GM12865 (cell line): ENCODE measurements at regions not wholly inside any gene's neighbourhood (a gene's known extent, or its start where the extent isn't known, plus 50 kb on each side); places are given as distances from the start of the nearest gene placed in this dataset.

ENCODE experiments used
- DNase-seq: peaks from one replicate; pipeline ENCODE4 v3.0.0; 2010; ENCODE audit warnings: low read depth
- H3K4me3 ChIP-seq: 2 replicates; pipeline ENCODE4 v1.5.1; 2011; ENCODE audit warnings: mild to moderate bottlenecking, low read depth, low read length, control low read depth
- TF ChIP-seq, protein P1 (sequence below): IDR thresholded peaks from 2 replicates; pipeline ENCODE4 v1.5.1; 2011; ENCODE audit warnings: low read length, control low read depth, low read depth, inconsistent platforms; ENCODE audit not compliant: insufficient read depth; ENCODE audit errors: missing control alignments

DNA sequence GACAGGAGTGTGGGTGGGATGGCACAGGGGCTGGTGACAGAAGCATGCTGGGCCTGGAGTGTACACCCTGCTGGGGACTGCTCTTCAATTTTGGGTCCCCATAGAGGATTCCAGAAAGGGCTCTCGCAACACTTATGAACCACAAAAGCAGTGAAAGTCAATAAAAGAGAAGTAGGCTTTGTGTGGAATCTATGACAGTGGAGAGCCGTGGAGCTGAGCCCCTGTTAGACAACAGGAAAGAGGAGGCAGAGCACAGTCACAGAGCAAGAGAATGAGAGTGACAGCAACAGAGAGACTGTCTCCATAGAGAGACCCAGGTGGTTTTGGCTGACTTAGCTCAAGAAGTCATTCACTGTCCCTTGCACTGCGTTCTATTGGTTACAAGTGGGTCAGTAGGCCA, 135.1 kb upstream of the ATP6AP2 start:
- H3K4me3 ChIP-seq, result no peak overlapping the region
- TF ChIP-seq, protein P1, sequence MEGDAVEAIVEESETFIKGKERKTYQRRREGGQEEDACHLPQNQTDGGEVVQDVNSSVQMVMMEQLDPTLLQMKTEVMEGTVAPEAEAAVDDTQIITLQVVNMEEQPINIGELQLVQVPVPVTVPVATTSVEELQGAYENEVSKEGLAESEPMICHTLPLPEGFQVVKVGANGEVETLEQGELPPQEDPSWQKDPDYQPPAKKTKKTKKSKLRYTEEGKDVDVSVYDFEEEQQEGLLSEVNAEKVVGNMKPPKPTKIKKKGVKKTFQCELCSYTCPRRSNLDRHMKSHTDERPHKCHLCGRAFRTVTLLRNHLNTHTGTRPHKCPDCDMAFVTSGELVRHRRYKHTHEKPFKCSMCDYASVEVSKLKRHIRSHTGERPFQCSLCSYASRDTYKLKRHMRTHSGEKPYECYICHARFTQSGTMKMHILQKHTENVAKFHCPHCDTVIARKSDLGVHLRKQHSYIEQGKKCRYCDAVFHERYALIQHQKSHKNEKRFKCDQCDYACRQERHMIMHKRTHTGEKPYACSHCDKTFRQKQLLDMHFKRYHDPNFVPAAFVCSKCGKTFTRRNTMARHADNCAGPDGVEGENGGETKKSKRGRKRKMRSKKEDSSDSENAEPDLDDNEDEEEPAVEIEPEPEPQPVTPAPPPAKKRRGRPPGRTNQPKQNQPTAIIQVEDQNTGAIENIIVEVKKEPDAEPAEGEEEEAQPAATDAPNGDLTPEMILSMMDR, result no peak
- no peak for DNase-seq

DNA sequence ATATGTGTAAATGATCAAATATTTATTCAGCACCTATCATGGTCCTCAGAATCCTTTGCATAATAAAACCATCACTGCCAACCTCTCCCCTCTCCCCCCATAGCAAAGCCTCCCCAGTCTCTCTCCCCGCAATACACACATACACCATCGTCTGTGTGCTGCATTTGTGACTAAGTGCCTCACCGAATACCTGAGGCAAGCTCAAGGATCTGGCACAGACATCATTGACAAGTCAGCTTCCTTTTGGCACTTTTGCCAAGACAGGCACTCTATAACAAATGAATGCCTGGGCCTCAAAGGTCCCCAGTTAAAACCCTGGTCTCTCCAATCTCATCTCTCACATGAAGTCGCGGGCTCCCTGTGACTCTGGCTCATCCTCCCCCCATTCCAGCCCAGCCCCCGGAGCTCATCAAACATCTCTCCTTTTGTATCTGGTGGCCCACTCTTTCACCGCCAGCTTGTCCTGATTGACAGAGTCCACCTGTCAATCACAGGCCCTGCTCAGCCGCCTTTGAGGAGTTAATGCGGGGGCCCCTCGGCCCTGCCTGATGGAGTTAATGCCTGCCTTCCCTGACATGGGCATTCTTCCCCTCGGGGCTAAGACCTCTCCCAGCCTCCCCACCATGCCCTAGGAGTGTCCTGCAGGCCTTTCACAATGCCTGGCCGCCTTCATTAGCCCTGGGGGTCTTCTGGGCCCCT, 135.8 kb upstream of the ATP6AP2 start:
- TF ChIP-seq, protein P1, result no peak
- DNase-seq, result no peak
- no peak overlapping the region for H3K4me3 ChIP-seq

DNA sequence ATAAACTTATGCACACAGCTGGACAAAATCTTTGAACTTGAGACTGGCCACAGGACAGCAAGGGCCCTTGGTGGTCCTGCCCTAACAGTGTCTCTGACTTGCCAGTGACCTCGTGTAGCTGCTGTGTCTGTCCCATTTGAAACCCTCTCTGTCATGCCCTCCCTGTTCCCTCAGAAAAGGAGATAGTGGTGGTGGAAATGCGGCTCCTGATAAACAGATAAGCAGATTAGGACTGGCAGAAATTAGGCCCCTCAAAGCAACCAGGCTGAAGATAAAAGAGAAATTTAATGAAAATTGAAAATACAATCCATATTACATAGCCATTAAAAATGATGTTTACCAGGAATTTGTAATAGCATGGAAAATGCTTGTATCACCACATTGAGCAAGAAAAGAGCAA, 136.6 kb upstream of the ATP6AP2 start:
- no peak for DNase-seq
- TF ChIP-seq, protein P1, result no peak
- no peak overlapping the region for H3K4me3 ChIP-seq

DNA sequence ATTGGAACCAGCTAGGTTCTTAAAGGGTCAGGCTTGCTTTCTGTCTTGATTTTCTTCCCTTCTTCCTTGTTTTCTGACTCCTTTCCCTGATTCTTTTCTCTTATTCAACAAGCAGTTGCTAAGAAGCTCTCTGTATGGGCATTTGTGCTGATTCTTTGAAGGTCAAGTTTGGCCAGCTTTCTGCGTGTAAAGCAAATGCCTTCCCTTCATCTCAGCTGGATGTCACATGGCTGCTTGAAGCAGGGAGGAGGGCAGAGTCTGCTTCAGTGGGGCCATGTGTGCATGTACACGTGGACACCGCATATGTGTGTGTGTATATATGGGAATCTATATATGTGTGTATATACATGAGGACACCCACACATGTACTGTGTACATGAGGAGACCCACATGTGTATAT, 139.9 kb upstream of the ATP6AP2 start:
- no peak for DNase-seq

DNA sequence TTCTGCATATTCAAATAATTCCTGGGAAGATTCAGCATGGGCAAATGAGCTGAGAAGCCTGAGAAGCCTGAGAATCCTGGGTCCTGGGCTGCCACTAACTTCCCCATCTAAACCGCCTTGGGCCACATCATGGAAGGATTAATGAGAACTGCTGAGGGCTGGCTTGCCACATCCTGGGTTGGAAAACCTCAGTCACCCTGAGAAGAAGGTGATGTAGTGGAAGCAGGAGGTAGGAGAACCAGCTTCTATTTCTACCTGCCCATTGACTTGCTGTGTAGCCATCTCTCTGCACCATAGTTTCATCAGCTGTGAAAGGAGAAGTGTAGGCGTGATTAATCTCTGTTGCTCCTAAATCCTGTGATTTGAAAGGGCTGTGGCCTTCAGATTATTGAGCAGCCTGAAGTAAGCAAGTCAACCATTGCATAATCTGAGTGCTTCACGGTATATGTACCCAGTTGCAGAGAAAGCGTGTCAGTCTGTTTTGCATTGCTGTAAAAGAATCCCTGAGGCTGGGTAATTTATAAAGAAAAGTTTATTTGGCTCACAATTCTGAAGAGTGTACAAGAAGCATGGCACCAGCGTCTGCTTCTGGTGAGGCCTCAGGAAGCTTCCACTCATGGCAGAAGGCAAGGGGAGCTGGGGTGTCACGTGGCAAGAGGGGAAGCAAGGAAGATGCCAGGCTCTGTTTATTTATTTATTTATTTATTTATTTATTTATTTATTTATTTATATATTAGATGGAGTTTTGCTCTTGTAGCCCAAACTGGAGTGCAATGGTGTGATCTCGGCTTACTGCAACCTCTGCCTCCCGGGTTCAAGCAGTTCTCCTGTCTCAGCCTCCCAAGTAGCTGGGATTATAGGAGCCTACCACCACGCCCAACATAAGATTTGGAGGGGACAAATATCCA, 140.9 kb upstream of the ATP6AP2 start:
- TF ChIP-seq, protein P1, result no peak
- H3K4me3 ChIP-seq, result no peak overlapping the region
- DNase-seq, result no peak

More for the DNA sequence above, 139.9 kb upstream of the ATP6AP2 start:
- no peak overlapping the region for H3K4me3 ChIP-seq
- TF ChIP-seq, protein P1, result no peak

DNA sequence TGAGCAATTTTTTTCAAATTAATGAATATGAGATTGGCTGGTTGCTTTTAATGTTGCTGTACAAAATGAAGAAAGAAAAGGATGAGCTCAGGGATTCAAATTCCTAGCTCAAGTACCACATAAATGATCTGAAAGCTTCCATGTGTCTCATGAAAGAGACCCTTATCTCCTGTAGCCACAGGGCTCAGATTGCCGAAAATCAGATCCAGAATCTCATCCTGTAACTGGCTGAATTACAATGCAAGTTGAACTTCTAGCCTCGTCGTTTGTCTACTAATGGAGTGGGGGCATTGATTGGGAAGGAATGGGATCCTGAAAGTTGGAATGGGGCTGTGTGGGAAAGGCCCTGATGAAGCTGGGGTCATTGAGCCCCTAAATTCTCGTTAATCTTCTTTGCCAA, 143.4 kb upstream of the ATP6AP2 start:
- no peak for DNase-seq
- no peak overlapping the region for H3K4me3 ChIP-seq
- TF ChIP-seq, protein P1, result no peak
